AG09309 (cell line): ENCODE measurements at regions not wholly inside any gene's neighbourhood (a gene's known extent, or its start where the extent isn't known, plus 50 kb on each side); places are given as distances from the start of the nearest gene placed in this dataset.

ENCODE experiments used
- DNase-seq: peaks from one replicate; pipeline ENCODE4 v3.0.0-alpha.2; 2010; ENCODE audit warnings: low read depth
- H3K4me3 ChIP-seq: 2 replicates; pipeline ENCODE4 v1.5.1; 2011; ENCODE audit warnings: mild to moderate bottlenecking, low read depth, low read length, moderate library complexity; ENCODE audit not compliant: control insufficient read depth
- CTCF ChIP-seq: IDR thresholded peaks from 2 replicates; pipeline ENCODE4 v1.5.1; 2011; ENCODE audit warnings: mild to moderate bottlenecking, low read depth, low read length, inconsistent platforms; ENCODE audit not compliant: insufficient read depth, control insufficient read depth; ENCODE audit errors: missing control alignments

- no peak for DNase-seq
- no peak for TF ChIP-seq CTCF
- H3K4me3 ChIP-seq = no peak overlapping the region
Observed at GRCh38 chr3:63179862-63180522, 98.1 kb upstream of the SYNPR start.

- DNase-seq = no peak
- no peak for TF ChIP-seq CTCF
Observed at GRCh38 chr3:63192248-63192647, 85.9 kb upstream of the SYNPR start.

GRCh38 chr3:63193647-63194046 lies 84.5 kb upstream of the SYNPR start:
- peak; percentile 50 for TF ChIP-seq CTCF
- no peak overlapping the region for H3K4me3 ChIP-seq
- peak; percentile 11 for DNase-seq

More at GRCh38 chr3:63192248-63192647, 85.9 kb upstream of the SYNPR start:
- H3K4me3 ChIP-seq = no peak overlapping the region

GRCh38 chr3:63199606-63200005 lies 78.5 kb upstream of the SYNPR start:
- H3K4me3 ChIP-seq = no peak overlapping the region
- no peak for TF ChIP-seq CTCF
- DNase-seq = no peak

- H3K4me3 ChIP-seq = no peak overlapping the region
- TF ChIP-seq CTCF = no peak
- no peak for DNase-seq
Observed at GRCh38 chr3:63202529-63202928, 75.6 kb upstream of the SYNPR start.

- no peak for DNase-seq
- no peak for TF ChIP-seq CTCF
- H3K4me3 ChIP-seq = no peak overlapping the region
Observed at GRCh38 chr3:63207066-63207590, 71.0 kb upstream of the SYNPR start.
